GM18499 (cell line): ENCODE measurements at regions not wholly inside any gene's neighbourhood (a gene's known extent, or its start where the extent isn't known, plus 50 kb on each side); places are given as distances from the start of the nearest gene placed in this dataset.
"Not testable (repeated sequence)": the region's sequence is repeated elsewhere in the genome, so short reads cannot be mapped to it uniquely, and the experiment has no call there.

Experiments
- ATAC-seq: cut with Tn5 transposase; IDR thresholded peaks from one replicate; pipeline ENCODE4 v1.9.1; 2021; ENCODE audit warnings: moderate number of reproducible peaks; ENCODE audit not compliant: insufficient read depth, unreplicated experiment

DNA sequence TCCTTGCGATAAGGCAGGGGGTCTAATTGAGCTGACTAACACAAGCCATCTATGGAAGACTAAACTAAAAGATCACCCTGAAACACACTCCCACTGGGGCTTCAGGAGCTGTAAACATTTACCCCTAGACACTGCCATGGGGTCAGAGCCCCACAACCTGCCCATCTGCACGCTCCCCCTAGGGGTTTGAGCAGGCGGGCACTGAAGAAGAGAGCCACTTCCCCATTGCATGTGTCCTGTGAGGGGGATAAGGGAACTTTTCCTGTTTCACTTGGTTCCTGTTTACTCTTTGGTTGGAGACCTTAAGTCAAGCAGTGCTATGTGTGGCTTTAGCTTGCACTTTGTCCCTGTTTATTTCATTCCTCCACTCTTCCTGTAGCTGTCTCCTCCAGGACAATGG is 1929.5 kb upstream of the CDH9 start:
- no peak for ATAC-seq

DNA sequence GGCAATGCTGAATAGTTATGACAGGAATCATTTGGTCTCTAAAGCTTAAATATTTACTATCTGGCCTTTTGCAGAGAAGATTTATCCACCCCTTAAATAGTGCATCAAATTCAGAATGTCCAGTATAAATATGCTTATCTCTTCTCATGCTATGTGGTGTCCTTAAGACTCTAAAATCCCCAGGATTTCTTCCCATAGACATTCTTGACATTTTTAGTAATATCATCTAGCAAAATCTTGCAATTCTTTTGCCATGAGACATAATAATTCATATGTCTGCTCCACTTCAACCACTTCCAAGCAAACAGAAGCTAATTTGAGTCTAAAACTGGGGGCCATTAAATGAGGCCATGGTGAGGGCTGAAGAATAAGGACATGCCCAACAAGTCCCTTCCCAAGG is 1923.4 kb upstream of the CDH9 start:
- no peak for ATAC-seq

DNA sequence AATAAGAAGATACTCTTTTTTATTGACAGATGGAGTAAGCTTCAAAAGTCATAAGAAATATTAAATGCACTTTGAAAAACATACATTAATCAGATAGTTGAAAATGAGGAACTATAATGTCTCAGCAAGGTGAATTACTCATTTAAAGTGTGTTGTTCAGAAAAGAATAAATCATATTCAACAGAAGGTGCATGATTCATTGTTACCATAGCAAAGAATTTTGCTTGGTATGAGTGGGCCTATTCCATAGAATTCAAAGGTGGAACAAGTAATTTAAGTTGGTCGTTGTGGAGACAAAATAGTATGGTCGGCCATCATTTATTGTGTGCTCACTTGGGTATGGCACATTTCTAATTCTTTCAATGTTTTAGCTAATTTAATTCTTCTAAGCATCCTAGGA is 1920.2 kb upstream of the CDH9 start:
- ATAC-seq: no peak

DNA sequence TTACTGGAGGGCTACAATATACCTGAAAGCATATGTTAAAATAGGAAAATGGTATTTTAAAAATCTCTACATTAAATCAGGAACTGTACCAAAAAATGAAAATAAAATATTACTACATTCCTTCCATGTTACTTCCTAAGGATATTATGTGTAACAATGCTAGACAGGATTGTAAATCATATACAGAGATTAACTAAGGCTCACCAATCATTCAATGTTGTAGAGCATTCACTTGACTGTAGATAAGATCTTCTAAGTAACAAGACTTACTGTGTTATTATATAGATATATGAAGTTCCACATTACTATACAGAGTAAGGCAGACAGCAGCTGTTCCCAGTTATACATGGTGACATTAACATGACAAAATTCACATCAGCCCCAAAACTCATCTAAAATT is 1919.1 kb upstream of the CDH9 start:
- no peak for ATAC-seq

DNA sequence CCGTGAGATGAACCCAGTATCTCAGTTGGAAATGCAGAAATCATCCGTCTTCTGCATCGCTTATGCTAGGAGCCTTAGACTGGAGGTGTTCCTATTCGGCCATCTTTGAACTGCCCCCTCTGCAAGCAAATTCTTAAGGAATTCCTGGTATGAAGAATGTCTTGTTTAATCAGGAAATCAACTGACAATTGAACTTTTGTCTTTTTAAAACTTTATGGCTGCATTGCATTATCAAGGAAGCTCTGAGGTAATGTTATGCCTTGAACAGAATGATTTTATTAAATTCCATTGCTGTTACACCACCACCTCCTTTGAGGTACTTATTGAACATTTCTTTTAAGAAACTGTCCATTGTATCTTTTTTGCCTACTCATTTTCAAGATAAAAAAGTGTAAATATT is 1915.7 kb upstream of the CDH9 start:
- no peak for ATAC-seq

DNA sequence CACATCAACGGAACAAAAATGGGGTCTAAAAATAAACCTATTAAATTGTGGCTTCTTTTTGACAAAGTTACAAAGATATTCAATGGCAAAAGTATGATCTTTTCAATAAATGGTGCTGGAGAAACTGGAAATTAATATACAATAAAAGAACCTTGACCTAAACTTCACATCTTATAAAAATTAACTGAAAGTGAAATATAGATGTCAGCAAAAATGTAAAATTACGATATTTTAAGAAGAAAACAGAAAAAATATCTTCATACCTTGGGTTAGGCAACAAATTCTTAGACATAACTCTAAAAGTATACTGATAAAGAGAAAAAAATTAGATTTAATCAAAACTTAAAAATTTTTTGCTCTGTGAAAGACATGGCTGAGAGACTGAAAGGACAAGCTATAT is 1909.5 kb upstream of the CDH9 start:
- ATAC-seq: no peak

DNA sequence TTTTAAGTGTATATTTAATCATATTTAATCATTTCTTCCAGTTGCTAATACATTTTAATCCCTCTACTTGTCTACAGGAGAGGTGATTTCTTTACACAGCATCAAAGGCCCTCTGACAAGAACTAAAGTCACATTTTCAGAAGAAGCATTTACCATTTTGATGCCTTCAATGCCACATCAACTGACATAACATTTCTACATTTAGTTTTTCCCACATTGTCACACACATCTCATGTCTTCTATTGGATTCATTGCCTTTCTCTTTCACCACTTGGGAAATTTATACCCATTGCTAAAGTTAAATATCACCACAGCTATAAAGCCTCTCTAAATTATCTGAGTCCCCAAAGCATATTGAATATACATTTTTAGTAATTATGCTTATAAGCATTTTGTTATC is 1907.5 kb upstream of the CDH9 start:
- no peak for ATAC-seq

DNA sequence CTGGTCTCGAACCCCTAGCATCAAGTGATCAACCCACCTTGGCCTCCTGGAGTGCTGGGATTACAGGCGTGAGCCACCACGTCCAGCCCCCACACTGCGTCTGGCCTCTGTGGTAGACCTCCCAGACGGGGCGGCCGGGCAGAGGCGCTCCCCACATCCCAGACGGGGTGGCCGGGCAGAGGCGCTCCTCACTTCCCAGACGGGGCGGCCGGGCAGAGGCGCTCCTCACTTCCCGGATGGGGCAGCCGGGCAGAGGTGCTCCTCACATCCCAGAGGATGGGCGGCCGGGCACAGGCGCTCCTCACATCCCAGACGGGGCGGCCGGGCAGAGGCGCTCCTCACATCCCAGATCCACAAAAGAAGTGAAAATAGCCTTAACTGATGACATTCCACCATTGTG is 1891.0 kb upstream of the CDH9 start:
- ATAC-seq: not testable (repeated sequence)

DNA sequence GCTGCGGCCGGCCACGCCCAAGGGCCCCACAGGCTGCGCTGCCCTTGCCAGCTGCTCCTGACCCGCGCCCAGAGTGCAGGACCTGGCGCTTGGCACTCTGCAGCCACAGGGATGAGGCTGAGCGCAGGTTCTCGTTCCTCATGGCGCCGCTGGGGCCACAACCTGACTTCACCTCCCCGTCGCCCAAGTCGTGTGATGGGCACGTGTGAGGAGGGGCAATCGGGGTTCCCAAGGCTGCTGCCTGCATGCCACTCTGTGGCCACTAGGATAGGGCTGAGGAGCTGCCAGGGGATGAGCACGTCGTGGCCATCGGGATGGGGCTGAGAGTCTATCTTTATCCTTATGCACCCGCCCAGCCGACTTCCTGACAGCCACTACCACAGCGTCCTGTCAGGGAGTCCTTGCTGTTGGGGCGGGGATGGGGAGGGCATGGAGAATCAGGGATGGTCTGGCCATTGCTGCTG is 1890.0 kb upstream of the CDH9 start:
- not testable (repeated sequence) for ATAC-seq

DNA sequence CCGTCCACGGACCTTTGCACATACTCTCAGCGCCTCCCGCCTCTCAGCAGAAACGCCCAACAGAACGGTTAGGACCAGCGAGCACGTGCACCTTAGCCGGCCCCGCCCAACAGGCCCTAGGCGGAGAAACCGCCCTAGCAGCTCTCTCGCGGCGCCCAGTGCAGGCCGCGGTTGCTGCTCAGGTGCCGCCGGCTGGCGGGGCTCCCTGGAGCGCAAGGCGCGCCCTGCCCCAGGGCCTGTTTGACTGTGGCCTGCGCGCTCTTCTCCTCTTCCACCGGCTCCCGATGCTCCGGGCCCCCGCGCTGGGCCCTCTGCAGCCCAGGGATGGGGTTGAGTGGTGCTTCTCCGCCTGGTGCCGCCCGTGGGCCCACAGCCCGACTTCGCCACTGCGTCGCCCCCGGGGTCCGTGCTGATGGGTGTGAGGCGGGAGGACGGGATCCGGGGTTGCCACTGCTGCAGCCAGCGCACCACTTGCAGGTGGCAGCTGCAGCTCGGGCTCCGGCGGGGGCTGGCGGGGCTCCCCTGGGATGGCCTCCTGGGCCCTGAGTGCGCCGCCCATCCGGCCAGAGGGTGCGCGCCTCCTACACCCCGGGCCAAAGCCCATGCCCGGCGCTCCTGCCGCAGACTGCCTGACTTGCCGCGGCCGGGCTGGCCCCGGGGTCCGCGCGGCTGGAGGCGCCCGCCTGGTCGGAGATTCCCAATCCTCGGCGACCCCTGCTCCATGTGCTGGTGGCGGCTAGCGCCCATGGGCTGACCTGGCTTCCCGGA is 1889.4 kb upstream of the CDH9 start:
- no peak for ATAC-seq

DNA sequence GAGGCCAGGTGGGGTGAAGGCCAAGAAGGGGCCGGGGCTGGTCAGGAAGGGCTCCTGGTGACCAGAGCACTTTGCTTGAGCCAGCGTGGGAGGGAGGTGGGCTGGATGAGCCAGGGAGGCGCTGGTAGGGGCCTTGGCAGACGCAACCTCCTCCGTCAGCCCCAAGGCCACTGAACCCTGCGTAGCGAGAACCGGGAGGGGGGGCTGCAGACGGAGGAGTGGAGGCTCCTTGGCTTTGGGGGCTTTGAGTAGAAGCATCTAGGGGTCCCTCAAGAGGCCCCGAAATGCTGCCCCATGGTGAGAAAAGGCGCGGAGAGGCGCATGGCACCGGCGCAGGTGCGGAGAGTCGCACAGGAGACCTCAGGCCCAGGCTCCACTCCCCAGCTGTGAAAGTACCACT is 1888.0 kb upstream of the CDH9 start:
- no peak for ATAC-seq

DNA sequence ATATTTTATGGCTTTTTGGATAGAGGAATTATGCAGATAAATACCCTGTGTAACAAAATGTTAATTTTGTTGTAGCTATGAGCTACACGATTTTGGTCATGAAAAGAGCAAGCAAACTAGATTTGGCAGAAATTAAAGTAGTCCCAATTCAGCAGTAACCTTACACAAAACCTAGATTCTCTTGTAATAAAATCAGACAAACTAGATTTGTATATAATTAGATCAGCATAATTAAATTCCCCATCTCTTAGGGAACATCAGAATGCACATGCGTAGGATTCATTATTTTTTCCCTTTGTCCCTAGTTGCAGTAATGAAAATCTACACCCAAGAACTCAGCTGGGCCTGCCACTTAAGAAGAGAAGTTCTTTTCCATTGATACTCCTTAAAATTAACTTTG is 1879.2 kb upstream of the CDH9 start:
- no peak for ATAC-seq

DNA sequence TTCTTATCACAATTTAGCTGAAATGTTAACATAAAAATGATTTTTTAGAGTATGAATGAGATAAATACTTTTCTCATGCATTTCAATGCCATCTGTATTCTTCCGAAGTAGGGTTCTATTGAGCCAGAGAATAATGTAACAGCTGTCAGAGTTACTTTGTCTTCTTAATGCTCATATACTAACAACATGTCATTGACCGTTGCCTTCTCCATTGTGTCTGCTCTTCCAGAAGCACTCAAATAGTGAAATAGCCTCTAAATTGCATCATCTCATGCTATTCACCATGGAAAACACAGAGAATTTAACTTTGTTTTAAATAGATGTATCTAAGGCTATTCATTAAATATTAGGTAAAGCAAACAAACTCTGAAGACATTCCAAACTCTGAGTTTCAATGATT is 1875.9 kb upstream of the CDH9 start:
- no peak for ATAC-seq

DNA sequence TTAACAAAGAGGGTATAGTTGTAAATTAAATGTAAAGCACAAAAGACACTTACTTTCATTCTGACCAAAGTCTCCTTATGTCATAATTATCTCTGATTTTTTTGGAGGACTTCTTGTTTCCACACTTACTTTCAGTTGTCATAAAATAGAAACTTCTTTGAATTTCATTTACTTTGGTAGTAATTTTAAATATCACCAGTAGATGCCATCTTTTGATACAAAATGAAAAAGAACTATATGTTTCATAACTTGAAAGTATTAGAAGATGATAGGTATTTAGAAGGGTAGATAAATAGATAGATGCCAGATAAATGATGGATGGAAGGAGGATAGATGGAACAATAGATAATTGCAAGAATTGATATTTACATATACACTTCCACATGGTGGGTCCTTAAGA is 1865.3 kb upstream of the CDH9 start:
- ATAC-seq: no peak

DNA sequence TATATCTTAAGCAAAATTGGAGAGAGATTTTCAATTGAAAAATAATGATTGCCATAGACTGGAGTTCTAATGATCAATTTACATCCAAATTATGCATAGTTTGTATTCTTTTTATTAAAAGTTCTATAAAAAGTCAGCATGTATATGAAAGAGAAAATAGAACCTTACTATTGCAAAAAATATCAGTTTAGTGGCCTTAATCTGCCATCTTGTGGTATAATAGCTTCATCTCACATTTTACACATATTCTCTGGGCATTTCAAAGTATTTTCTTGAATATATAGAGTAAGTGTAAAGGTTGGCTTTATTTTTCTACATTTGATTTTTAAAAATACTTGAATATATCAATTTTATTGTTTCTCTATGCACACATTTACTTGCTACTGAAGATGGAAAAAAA is 1858.6 kb upstream of the CDH9 start:
- ATAC-seq: no peak

DNA sequence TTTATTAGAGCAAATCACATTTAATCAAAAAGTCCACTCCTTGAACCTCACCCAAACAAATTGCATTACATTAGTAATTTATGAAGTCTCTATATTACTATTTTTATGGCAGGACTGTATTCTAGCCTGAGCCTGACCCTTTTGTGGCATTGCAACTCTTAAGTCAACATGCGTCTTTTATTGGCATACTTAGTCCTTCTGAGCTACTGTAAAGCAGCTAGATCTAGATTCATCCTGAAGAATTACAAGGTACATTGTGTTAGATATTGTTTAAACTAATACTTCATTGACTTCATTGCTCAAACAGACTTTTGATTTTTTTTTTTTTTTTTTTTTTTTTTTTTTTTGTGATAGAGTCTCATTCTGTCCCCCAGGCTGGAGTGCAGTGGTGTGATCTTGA is 1842.5 kb upstream of the CDH9 start:
- no peak for ATAC-seq

DNA sequence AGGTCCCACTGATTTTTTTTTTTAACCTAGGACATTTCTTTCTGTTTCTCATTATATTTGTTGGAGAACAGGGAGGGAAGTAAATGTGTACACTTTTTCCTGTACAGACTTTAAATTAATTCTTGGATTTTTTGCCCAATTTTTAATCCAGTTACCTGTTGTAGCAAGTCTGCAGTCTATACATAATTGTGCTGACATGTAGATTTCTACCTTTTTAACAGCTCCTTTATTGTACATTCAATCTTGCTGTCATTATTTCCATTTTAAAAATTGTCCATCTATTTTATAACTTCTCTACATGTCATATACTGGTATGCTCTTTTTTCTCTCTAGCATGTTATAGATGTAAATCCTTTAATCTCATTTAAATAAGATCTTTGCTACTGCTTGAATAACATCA is 1838.7 kb upstream of the CDH9 start:
- no peak for ATAC-seq

DNA sequence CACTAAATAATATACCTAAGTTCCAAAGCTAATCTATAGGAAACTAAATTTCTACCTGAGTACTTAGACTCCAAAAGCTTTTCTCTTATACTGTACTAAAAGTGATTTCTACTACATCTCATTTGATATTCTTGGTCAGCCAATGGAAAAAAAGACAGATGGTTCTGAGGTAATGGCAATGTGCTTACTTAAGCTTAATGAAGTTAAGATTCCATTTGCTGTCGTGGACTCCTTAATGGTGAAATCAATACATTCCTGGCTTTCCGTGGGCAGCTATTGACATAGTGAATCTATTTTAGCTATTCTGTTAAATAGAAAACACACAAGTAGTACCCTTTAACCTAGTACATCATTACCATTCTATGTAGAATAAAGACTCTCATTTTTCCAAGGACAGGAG is 1825.6 kb upstream of the CDH9 start:
- ATAC-seq: no peak

DNA sequence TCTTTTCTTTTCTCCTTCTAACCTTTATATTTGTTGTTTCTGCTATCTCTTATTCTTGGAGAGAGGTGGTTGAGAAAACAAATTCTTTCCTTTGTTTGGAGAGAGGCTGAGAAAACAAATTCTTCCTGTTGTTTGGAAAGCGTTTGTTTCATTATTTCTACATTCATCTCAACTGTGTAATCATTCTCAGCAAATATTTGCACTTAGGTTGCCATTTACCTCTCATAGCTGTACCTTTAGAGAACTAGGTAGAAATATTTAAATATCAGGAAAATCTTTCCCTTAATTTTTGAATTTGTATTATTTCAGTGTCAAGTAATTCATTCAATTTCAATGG is 1824.4 kb upstream of the CDH9 start:
- no peak for ATAC-seq

DNA sequence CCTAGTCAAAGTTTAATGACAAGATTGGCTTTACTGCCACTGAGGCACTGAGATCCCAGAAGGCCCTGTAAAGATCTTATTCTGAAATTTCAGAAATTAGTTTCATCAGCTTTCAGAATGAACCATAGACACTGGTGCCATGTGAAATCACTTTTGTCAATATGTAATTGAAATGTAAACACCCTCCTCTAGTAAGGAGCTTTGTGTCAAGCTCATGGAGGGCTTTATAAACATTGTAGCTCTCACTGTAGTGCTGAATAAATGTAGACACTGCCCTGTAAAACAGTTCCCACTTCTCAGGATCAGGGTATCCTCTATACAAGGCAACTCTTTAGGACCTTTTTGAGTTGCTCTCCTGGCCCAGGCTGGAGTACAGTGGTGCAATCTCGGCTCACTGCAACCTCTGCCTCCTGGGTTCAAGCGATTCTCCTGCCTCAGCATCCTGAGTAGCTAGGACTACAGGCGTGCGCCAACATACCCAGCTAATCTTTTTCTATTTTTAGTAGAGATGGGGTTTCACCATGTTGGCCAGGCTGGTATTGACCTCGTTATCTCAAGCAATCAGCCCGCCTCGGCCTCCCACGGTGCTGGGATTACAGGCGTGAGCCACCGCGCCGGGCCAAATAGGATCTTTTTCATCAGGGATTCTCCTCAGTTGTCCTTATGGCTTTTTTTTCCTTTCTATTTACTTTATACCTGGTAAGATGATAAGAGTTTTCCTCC is 1823.9 kb upstream of the CDH9 start:
- ATAC-seq: no peak

DNA sequence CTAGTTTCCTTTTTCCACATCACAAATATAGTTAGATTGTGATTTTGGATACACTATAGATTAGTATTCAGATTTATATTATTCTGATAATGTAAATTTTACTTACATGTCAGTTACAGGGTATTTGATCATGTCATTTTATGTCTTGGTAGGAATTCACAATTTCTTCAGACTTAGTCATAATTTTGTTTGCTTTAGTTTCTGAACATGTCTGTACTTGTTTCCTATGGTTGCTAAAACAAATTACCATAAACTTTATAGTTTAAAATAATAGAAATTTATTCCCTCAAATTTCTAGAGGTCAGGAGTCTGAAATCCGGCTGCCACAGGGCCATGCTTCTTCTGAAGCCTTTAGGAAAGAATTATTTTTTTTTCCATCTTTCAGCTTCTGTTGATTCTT is 1817.2 kb upstream of the CDH9 start:
- no peak for ATAC-seq

DNA sequence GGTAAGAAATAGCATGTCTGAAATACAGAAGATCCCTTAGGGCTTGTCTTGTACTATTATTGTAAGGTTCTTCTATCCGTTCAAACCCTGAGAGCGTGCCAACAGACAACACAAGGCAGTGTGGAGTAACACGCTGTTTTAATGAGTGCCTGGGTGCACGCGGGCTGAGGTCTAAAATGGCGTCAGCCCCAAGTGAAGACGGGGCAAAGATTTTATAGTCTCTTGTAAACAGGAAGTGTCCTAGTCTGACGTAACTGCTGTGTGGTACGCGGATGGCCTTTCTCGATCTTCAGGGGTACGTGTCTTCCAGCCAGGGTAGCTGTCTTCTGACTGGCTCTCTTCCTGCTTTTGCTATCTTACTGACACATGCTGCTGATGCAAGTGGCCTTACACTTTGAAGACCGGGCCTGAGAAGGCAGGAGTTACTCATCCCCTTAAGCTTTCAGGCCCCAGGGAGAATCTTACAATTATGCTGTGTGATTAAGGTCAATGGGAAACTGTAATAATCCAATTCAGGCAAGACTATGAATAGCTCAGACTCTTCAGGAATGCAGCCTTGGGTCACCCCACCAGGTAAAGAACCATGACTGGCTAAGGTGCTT is 1812.0 kb upstream of the CDH9 start:
- ATAC-seq: no peak
